NCI-H1417 treated with DMSO at 0.1 percent for 48 hours (cell line): ENCODE measurements at regions not wholly inside any gene's neighbourhood (a gene's known extent, or its start where the extent isn't known, plus 50 kb on each side); places are given as distances from the start of the nearest gene placed in this dataset.
"Not testable (repeated sequence)": the region's sequence is repeated elsewhere in the genome, so short reads cannot be mapped to it uniquely, and the experiment has no call there.

Experiments
- DNase-seq: peaks from one replicate; lab custom pipeline; 2025; lab: John Stamatoyannopoulos, UW

- no peak for DNase-seq
Observed at GRCh38 chr16:87100306-87101058, 216.7 kb downstream of the C16orf95 start.

- DNase-seq, result no peak
Observed at GRCh38 chr16:87101903-87102302, 215.3 kb downstream of the C16orf95 start.

- no peak for DNase-seq
Observed at GRCh38 chr16:87107201-87107600, 210.0 kb downstream of the C16orf95 start.

- DNase-seq, result no peak
Observed at GRCh38 chr16:87108278-87108677, 208.9 kb downstream of the C16orf95 start.

GRCh38 chr16:87108941-87109340, 208.3 kb downstream of the C16orf95 start:
- no peak for DNase-seq

GRCh38 chr16:87114832-87115231, 202.4 kb downstream of the C16orf95 start:
- DNase-seq, result no peak

- no peak for DNase-seq
Observed at GRCh38 chr16:87115646-87116045, 201.5 kb downstream of the C16orf95 start.

GRCh38 chr16:87117936-87118335, 199.3 kb downstream of the C16orf95 start:
- DNase-seq, result no peak

- no peak for DNase-seq
Observed at GRCh38 chr16:87119168-87119567, 198.0 kb downstream of the C16orf95 start.

GRCh38 chr16:87119748-87120147, 197.4 kb downstream of the C16orf95 start:
- no peak for DNase-seq

GRCh38 chr16:87121816-87122215, 195.4 kb downstream of the C16orf95 start:
- no peak for DNase-seq

GRCh38 chr16:87123356-87124001, 193.7 kb downstream of the C16orf95 start:
- no peak for DNase-seq

- DNase-seq, result not testable (repeated sequence)
Observed at GRCh38 chr16:87124405-87124804, 192.8 kb downstream of the C16orf95 start.

- no peak for DNase-seq
Observed at GRCh38 chr16:87125206-87126155, 191.7 kb downstream of the C16orf95 start.

GRCh38 chr16:87126403-87127025, 190.7 kb downstream of the C16orf95 start:
- no peak for DNase-seq

GRCh38 chr16:87127061-87127765, 190.0 kb downstream of the C16orf95 start:
- DNase-seq, result no peak

GRCh38 chr16:87127766-87128147, 189.4 kb downstream of the C16orf95 start:
- no peak for DNase-seq

GRCh38 chr16:87129771-87130170, 187.4 kb downstream of the C16orf95 start:
- no peak for DNase-seq

GRCh38 chr16:87131061-87131995, 185.9 kb downstream of the C16orf95 start:
- DNase-seq, result no peak

- DNase-seq, result no peak
Observed at GRCh38 chr16:87131996-87132345, 185.2 kb downstream of the C16orf95 start.
